ENCODE measurements at regions not wholly inside any gene's neighbourhood (a gene's known extent, or its start where the extent isn't known, plus 50 kb on each side); places are given as distances from the start of the nearest gene placed in this dataset.

GRCh38 chr2:150938527-150938926, 323.1 kb downstream of the RBM43 start:
- no peaks in the 10 kb centered on the region for H3K79me2 ChIP-seq (ENCODE audit: low read length)
- no peaks in the 10 kb centered on the region for H4K20me1 ChIP-seq (ENCODE audit: insufficient read depth, low read length)
- TF ChIP-seq EZH2 (optimal IDR thresholded peaks at IDR 0.05; ENCODE audit: low read depth, low read length) (no peak), EZH2phosphoT487 (IDR thresholded peaks at IDR 0.05; ENCODE audit: low read length) (no peak), CTCF (IDR thresholded peaks at IDR 0.05; ENCODE audit: low read length) (no peak)
- H3K4me1 ChIP-seq (ENCODE audit: low read length), result no peaks in the 10 kb centered on the region
- no peak for DNase-seq
- H3K27ac ChIP-seq (ENCODE audit: low read length), result no peak overlapping the region
- no peak overlapping the region for H3K9ac ChIP-seq (ENCODE audit: low read length)
- no peaks in the 10 kb centered on the region for H3K9me2 ChIP-seq (replicated peaks; ENCODE audit: insufficient read depth, low read length)
- no peaks in the 10 kb centered on the region for H3K27me3 ChIP-seq (replicated peaks; ENCODE audit: insufficient read depth, low read length)
- no peaks in the 10 kb centered on the region for H3F3A ChIP-seq (ENCODE audit: insufficient read depth, low read length)
- H3K36me3 ChIP-seq (replicated peaks; ENCODE audit: insufficient read depth, low read length), result no peaks in the 10 kb centered on the region
- H3K9me3 ChIP-seq (replicated peaks; ENCODE audit: insufficient read depth, low read length), result no peaks in the 10 kb centered on the region
- no peak overlapping the region for H3K4me2 ChIP-seq (ENCODE audit: low read depth, low read length)
- no peak overlapping the region for H3K4me3 ChIP-seq (ENCODE audit: low read length)
- H2AFZ ChIP-seq (ENCODE audit: low read length), result no peak overlapping the region

DNA sequence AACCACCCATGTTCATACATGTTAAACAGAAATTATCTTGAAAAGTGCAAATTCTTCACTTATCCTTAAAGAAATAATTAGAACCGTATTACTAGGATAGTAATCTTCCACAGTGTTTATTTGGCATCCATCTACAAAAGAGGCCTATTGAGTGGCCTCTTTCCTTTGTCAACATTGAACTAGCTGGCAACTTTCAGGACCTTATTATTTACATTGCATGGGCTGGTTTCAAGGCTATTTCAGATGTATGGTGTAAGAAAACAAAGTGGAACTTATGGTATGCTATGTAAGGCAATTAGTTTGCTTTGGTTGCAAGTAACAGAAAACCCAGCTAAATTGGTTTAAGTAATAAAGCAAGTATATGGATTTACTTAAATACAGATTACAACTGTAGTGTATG, 324.6 kb downstream of the RBM43 start:
- Histone ChIP-seq H3K79me2 (ENCODE audit: low read length) (no peaks in the 10 kb centered on the region), H3K27me3 (replicated peaks; ENCODE audit: insufficient read depth, low read length) (no peaks in the 10 kb centered on the region), H3K4me3 (ENCODE audit: low read length) (no peak overlapping the region), H3K9me2 (replicated peaks; ENCODE audit: insufficient read depth, low read length) (no peaks in the 10 kb centered on the region), H3K4me2 (ENCODE audit: low read depth, low read length) (no peak overlapping the region), H3K9ac (ENCODE audit: low read length) (no peak overlapping the region), H3K27ac (ENCODE audit: low read length) (no peak overlapping the region), H3K4me1 (ENCODE audit: low read length) (no peaks in the 10 kb centered on the region), H3K36me3 (replicated peaks; ENCODE audit: insufficient read depth, low read length) (no peaks in the 10 kb centered on the region), H2AFZ (ENCODE audit: low read length) (no peak overlapping the region), H4K20me1 (ENCODE audit: insufficient read depth, low read length) (no peaks in the 10 kb centered on the region), H3F3A (ENCODE audit: insufficient read depth, low read length) (no peaks in the 10 kb centered on the region), H3K9me3 (replicated peaks; ENCODE audit: insufficient read depth, low read length) (no peaks in the 10 kb centered on the region)
- no peak for TF ChIP-seq EZH2 (optimal IDR thresholded peaks at IDR 0.05; ENCODE audit: low read depth, low read length)
- no peak for TF ChIP-seq EZH2phosphoT487 (IDR thresholded peaks at IDR 0.05; ENCODE audit: low read length)
- TF ChIP-seq CTCF (IDR thresholded peaks at IDR 0.05; ENCODE audit: low read length), result no peak
- no peak for DNase-seq

DNA sequence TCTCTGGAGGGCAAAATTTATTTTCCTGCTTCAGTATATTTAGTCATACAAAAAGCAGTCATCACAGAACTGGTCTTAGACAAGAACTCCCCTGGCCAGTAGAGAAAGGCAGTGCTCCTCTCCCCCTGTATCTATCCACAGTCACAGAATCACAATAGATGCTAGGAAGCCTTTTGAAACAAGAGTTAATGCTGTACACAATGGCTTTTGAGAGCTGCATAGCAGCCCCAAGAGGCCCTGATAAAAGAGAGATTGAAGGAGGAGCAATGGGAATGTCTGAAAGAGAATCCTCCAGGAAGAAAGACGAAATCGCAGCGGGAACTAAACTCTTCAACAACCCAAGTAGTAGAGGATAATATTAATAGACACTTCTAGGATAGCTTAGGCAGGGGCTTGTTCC, 330.2 kb downstream of the RBM43 start:
- no peak for DNase-seq

More for the DNA sequence above, 330.2 kb downstream of the RBM43 start:
- no peaks in the 10 kb centered on the region for H4K20me1 ChIP-seq (ENCODE audit: insufficient read depth, low read length)
- H3K4me2 ChIP-seq (ENCODE audit: low read depth, low read length), result no peak overlapping the region
- H3K27ac ChIP-seq (ENCODE audit: low read length), result no peak overlapping the region
- H2AFZ ChIP-seq (ENCODE audit: low read length), result no peak overlapping the region
- no peaks in the 10 kb centered on the region for H3F3A ChIP-seq (ENCODE audit: insufficient read depth, low read length)
- H3K27me3 ChIP-seq (replicated peaks; ENCODE audit: insufficient read depth, low read length), result no peaks in the 10 kb centered on the region
- no peak overlapping the region for H3K4me3 ChIP-seq (ENCODE audit: low read length)
- H3K36me3 ChIP-seq (replicated peaks; ENCODE audit: insufficient read depth, low read length), result no peaks in the 10 kb centered on the region
- H3K9me2 ChIP-seq (replicated peaks; ENCODE audit: insufficient read depth, low read length), result no peaks in the 10 kb centered on the region
- no peaks in the 10 kb centered on the region for H3K9me3 ChIP-seq (replicated peaks; ENCODE audit: insufficient read depth, low read length)
- TF ChIP-seq CTCF (IDR thresholded peaks at IDR 0.05; ENCODE audit: low read length), result no peak
- no peak for TF ChIP-seq EZH2phosphoT487 (IDR thresholded peaks at IDR 0.05; ENCODE audit: low read length)
- no peak for TF ChIP-seq EZH2 (optimal IDR thresholded peaks at IDR 0.05; ENCODE audit: low read depth, low read length)
- H3K79me2 ChIP-seq (ENCODE audit: low read length), result no peaks in the 10 kb centered on the region
- H3K9ac ChIP-seq (ENCODE audit: low read length), result no peak overlapping the region
- no peaks in the 10 kb centered on the region for H3K4me1 ChIP-seq (ENCODE audit: low read length)
